Epithelial cell of proximal tubule (primary cell): ENCODE measurements at regions not wholly inside any gene's neighbourhood (a gene's known extent, or its start where the extent isn't known, plus 50 kb on each side); places are given as distances from the start of the nearest gene placed in this dataset.
"Not testable (repeated sequence)": the region's sequence is repeated elsewhere in the genome, so short reads cannot be mapped to it uniquely, and the experiment has no call there.

Experiments used
- DNase-seq: peaks from one replicate; pipeline ENCODE4 v3.0.0-alpha.2; 2011; ENCODE audit warnings: low read depth
- H3K4me3 ChIP-seq: 2 replicates; pipeline ENCODE4 v1.5.1; 2011; ENCODE audit warnings: low read depth, mild to moderate bottlenecking, low read length
- TF ChIP-seq, protein P1 (sequence below): conservative IDR thresholded peaks from 2 replicates; pipeline ENCODE4 v1.5.1; 2012; ENCODE audit warnings: low read depth, mild to moderate bottlenecking, low read length

DNA sequence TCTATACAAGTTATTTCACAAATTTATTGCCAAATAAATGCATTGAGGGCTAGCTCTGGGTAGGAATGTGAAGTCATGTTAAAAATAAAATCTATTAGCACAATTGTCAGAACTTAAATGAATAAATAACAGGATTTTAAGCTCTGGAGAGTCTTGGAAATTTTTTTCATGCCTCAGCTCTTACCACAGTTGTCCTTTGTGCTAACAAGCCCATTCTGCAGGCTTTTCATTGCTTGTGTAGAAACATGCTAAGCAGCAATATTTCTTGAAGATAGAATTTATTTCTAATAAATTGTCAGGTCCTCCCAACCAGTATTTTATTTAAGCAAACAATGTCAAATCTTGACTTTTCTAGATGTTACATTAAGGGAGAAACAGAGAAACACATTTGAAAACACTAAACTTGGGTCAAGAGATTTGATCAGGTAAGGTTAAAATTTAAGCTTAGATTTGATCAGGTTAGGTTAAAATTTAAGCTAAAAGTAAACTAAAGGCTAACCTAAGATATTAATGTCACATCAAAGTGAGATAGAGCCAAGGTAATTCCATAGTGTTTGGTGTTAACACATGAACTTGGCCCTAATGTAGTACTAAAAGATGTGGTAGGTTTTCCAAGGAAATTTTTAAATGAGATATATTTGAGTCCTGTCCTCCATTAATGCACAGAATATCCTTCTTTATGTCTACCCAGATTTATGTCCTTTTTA is 179.1 kb upstream of the IL1RAPL1 start:
- no peak for DNase-seq
- no peak overlapping the region for H3K4me3 ChIP-seq
- TF ChIP-seq, protein P1, sequence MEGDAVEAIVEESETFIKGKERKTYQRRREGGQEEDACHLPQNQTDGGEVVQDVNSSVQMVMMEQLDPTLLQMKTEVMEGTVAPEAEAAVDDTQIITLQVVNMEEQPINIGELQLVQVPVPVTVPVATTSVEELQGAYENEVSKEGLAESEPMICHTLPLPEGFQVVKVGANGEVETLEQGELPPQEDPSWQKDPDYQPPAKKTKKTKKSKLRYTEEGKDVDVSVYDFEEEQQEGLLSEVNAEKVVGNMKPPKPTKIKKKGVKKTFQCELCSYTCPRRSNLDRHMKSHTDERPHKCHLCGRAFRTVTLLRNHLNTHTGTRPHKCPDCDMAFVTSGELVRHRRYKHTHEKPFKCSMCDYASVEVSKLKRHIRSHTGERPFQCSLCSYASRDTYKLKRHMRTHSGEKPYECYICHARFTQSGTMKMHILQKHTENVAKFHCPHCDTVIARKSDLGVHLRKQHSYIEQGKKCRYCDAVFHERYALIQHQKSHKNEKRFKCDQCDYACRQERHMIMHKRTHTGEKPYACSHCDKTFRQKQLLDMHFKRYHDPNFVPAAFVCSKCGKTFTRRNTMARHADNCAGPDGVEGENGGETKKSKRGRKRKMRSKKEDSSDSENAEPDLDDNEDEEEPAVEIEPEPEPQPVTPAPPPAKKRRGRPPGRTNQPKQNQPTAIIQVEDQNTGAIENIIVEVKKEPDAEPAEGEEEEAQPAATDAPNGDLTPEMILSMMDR: no peak

DNA sequence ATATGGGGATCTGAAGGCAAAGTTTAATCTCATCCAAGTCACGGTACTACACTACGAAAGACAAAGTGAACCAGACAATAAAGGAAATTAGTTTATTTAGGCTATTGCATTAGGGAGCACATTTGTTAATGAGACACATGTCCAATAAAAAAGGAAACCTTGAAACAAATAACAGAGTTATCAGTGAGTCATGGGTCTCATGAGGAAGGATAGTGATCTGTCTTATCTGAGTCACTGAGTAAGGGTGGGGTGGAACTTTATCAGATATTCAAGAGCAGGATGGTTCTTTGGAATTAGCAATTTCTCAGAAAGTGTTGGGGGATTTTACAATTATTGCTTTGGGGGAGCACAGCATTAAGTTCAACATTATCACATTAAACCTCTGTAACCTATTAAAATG is 188.9 kb upstream of the IL1RAPL1 start:
- TF ChIP-seq, protein P1: no peak
- no peak for DNase-seq
- H3K4me3 ChIP-seq: no peak overlapping the region

DNA sequence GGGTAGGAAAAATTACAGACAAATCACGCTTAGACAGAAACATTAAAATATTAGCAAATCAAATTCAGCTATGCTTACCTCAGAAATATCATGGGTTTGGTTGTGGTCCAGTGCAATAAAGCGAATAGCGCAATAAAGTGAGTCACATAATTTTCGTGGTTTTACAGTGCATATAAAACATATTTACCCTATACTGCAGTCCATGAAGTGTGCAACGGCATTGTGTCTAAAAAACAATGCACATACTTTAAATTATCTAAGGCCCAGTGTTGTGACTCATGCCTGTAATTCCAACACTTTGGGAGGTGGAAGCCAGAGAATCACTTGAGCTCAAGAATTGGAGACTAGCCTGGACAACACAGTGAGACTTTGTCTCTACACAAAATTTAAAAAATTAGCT is 195.7 kb upstream of the IL1RAPL1 start:
- H3K4me3 ChIP-seq: no peak overlapping the region
- no peak for DNase-seq
- TF ChIP-seq, protein P1: no peak

DNA sequence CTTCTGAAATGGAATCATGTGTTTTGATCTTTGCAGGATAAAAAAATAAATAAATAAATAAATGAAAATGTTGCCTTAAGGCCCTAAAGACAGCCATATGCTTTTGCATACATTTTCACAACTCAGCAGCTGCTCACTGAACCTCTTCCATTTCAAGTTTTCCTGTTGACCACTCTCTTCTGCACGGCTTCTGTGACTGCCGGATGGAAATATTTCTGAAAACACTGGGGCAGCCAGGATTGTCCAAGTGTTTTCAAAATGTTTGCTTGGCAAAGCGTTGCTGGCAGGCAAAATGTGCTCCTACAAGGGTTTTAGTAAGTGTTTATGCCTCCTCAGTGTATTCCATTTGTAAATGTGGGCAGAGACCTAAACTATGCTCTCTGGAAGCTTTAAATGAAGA is 208.1 kb upstream of the IL1RAPL1 start:
- H3K4me3 ChIP-seq: no peak overlapping the region
- no peak for DNase-seq
- TF ChIP-seq, protein P1: no peak

DNA sequence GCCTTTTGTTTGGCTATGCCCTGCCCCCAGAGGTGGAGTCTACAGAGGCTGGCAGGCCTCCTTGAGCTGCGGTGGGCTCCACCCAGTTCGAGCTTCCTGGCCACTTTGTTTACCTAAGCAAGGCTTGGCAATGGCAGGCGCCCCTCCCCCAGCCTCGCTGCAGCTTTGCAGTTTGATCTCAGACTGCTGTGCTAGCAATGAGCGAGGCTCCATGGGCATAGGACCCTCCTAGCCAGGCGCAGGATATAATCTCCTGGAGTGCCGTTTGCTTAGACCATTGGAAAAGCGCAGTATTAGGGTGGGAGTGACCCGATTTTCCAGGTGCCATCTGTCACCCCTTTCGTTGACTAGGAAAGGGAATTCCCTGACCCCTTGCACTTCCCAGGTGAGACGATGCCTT is 219.6 kb upstream of the IL1RAPL1 start:
- not testable (repeated sequence) for H3K4me3 ChIP-seq

DNA sequence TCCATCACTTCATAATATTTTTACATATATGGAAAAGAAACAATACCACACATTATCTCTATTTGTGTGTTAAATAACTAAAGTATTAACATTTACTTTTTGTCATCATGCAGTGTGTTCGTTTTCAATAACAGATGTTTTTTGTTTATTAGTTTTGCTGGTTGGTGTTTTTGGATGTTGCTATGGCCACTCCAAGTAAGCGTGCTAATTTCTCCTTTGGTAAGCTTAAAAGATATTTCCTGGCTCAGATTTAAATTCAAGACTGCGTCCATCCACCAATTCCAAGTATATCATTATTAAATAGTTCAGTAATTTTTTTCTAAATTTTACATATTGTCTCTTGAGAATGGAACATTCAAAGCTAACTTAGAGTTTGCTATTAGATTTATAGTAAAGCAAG is 235.4 kb upstream of the IL1RAPL1 start:
- no peak for DNase-seq
- no peak overlapping the region for H3K4me3 ChIP-seq
- TF ChIP-seq, protein P1: no peak

More for the DNA sequence above, 219.6 kb upstream of the IL1RAPL1 start:
- DNase-seq: not testable (repeated sequence)

DNA sequence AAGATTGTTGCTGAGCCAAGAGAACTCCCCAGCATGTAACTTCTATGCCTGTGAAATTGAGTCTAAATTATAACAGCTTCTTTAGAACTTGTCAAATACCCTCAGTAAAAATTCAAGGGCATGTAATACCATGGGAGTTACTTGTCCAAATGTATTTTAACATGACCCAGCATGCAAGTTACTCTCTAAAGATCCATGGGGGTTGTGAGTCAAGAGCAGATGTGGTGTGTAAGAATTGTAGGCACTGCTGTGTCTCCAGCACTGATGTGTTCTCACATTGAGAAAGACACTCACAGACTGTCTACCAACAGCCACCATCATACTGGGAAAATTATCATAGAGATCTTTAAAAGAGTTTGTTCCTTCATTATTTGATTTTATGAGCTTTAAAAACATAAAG is 237.4 kb upstream of the IL1RAPL1 start:
- TF ChIP-seq, protein P1: no peak
- DNase-seq: no peak
- H3K4me3 ChIP-seq: no peak overlapping the region

DNA sequence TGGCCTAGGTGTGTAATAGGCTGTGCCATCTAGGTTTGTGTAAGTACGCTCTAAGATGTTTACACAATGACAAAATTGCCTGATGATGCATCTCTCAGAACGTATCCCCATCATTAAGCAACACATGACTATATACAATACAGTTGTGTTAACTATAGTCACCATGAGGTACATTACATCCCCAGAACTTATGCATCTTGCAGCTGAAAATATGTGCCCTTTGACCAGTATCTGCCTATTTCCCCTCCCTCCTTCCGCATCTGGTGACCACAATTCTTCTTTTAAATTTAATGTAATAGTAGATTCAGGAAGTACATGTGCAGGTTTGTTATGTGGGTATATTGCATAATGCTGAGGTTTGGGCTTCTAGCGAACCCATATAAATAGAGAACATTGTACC is 239.8 kb upstream of the IL1RAPL1 start:
- DNase-seq: no peak
- H3K4me3 ChIP-seq: no peak overlapping the region
- TF ChIP-seq, protein P1: no peak
